ENCODE measurements at regions not wholly inside any gene's neighbourhood (a gene's known extent, or its start where the extent isn't known, plus 50 kb on each side); places are given as distances from the start of the nearest gene placed in this dataset.

- TF ChIP-seq REST (IDR thresholded peaks at IDR 0.05; ENCODE audit: unreplicated experiment) = no peak
Measured at GRCh38 chr4:10348241-10348640, 109.0 kb downstream of the ZNF518B start (continued).

GRCh38 chr4:10347815-10348214 lies 109.4 kb downstream of the ZNF518B start:
- no peak overlapping the region for H3K27ac Mint-ChIP-seq
- H3K27me3 ChIP-seq (ENCODE audit: insufficient read depth) = no peaks in the 10 kb centered on the region
- TF ChIP-seq POLR2AphosphoS5 (IDR thresholded peaks at IDR 0.05; ENCODE audit: low read depth) = no peak
- TF ChIP-seq ZNF331 (CRISPR knock-in tag; IDR thresholded peaks at IDR 0.05; ENCODE audit: low read depth) = no peak
- TF ChIP-seq REST (IDR thresholded peaks at IDR 0.05; ENCODE audit: unreplicated experiment) = no peak
- no peak for TF ChIP-seq CTCF (conservative IDR thresholded peaks at IDR 0.05; ENCODE audit: low read depth in 2 of 2)
- no peak for TF ChIP-seq ZNF462 (CRISPR knock-in tag; IDR thresholded peaks at IDR 0.05)
- no peak for TF ChIP-seq STAT1 (IDR thresholded peaks at IDR 0.05; ENCODE audit: unreplicated experiment)
- no peak for TF ChIP-seq ETS1 (IDR thresholded peaks at IDR 0.05)
- TF ChIP-seq CREB1 (CRISPR knock-in tag; IDR thresholded peaks at IDR 0.05; ENCODE audit: low read depth) = no peak
- TF ChIP-seq JUNB (IDR thresholded peaks at IDR 0.05; ENCODE audit: unreplicated experiment) = no peak

More at GRCh38 chr4:10347815-10348214, 109.4 kb downstream of the ZNF518B start:
- H3K4me3 ChIP-seq = no peak overlapping the region
- H3K9me2 ChIP-seq (ENCODE audit: insufficient read depth) = peaks cover 15% of the 10 kb centered on the region
- H3K79me2 ChIP-seq (replicated peaks; ENCODE audit: insufficient read depth) = no peaks in the 10 kb centered on the region
- Mint-ChIP-seq H3K4me1 (no peaks in the 10 kb centered on the region), H3K4me3 (no peak overlapping the region), H3K36me3 (ENCODE audit: low read depth) (no peaks in the 10 kb centered on the region), H3K27me3 (ENCODE audit: insufficient read depth, low read depth, poor library complexity) (peaks cover 1% of the 10 kb centered on the region), H3K9me3 (no peaks in the 10 kb centered on the region)
- DNase-seq (ENCODE audit: low spot score) = no peak
- no peak overlapping the region for H3K27ac ChIP-seq (ENCODE audit: low read depth)
- no peaks in the 10 kb centered on the region for H4K20me1 ChIP-seq (replicated peaks; ENCODE audit: insufficient read depth)
- H3K36me3 ChIP-seq (ENCODE audit: insufficient read depth) = no peaks in the 10 kb centered on the region
- ATAC-seq = no peak
- H3K4me1 ChIP-seq (ENCODE audit: insufficient read depth) = no peaks in the 10 kb centered on the region
- no peaks in the 10 kb centered on the region for H3F3A ChIP-seq (replicated peaks; ENCODE audit: low read depth)
- no peak overlapping the region for H3K4me2 ChIP-seq
- no peak overlapping the region for H2AFZ ChIP-seq

Measured in GM23338 (cell line).